GM21723 (cell line): ENCODE measurements at regions not wholly inside any gene's neighbourhood (a gene's known extent, or its start where the extent isn't known, plus 50 kb on each side); places are given as distances from the start of the nearest gene placed in this dataset.
"Not testable (repeated sequence)": the region's sequence is repeated elsewhere in the genome, so short reads cannot be mapped to it uniquely, and the experiment has no call there.

Experiments
- ATAC-seq: cut with Tn5 transposase; IDR thresholded peaks from one replicate; pipeline ENCODE4 v1.9.1; 2021; ENCODE audit warnings: mild to moderate bottlenecking, moderate library complexity; ENCODE audit not compliant: unreplicated experiment

DNA sequence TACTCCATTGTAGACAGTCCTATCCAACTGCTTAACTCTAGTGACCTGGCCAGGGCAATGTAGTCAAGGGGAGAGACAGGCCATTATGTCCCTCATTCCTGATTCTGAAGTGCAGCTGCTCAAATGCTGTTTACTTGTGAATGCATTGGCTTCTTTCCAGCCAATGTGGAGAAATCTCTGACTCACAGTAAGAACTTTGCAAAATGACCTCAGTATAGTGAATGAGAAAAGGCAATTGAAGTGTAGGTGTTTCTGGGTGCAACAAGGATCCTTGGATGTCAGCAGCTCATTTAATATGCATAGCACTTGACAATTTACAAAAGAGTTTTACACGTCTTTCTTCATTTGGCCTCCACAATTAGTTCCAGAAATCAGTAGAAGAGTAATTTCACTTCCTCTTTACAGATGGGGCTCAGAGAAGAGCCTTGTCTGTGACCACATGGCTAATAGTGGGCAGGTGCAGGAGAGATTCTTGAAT is 367.2 kb downstream of the OSTF1 start:
- peak; percentile 99 for ATAC-seq

DNA sequence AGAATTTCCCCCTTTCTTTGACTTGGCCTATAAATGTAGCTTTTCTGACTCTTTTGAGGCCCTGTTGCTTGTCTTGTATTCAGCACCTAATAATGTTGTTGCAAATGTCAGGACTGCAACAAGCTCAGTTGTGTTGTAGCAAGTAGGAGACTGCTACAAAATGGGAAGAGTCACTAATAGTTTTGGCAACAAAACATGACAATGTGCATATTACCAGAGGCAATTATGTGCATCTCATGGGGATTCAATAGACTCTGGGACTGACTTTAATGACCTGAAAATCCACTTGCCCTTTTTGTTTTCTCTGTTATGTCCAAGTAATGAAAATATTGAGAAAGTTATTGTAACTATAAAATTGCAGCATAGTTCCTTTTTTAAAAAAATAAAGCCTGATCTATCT is 368.4 kb downstream of the OSTF1 start:
- ATAC-seq, result no peak

DNA sequence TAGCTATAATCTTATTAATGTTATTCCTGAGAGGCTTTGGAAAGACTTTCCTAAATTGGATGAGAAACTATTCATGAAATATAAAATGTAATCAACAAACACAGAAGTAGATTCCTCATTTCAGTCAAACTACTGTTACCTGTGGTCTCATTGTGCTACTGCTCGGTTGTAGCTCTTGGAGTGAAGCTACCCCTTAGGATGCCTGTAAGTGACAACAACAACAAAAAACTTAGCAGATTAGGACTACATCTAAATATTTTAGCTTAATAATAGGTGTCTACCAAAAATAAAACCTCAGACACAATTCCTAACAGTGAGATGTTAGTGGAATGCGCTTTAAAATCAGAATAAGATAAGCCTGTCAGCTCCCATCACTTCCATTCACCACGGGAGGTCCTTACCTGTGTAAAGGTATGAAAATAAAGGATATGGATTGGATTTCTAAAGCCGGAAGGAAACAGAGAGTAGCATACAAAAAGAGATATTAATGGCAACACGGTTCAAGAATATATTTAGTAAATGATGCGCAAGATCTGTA is 369.2 kb downstream of the OSTF1 start:
- ATAC-seq, result no peak

DNA sequence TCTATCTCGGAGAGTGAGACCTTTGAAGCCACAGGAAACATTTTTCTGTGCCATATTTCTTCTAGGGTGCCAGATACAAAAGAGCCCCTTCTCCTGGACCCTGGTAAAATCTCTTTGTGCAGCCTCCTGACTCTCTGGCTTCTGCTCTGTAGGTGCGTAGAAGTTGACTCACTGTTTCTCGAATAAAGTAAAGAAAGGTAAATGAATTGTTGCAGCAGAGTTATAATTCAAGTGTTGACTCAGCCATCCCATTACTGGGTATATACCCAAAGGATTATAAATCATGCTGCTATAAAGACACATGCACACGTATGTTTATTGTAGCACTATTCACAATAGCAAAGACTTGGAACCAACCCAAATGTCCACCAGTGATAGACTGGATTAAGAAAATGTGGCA is 371.0 kb downstream of the OSTF1 start:
- not testable (repeated sequence) for ATAC-seq

DNA sequence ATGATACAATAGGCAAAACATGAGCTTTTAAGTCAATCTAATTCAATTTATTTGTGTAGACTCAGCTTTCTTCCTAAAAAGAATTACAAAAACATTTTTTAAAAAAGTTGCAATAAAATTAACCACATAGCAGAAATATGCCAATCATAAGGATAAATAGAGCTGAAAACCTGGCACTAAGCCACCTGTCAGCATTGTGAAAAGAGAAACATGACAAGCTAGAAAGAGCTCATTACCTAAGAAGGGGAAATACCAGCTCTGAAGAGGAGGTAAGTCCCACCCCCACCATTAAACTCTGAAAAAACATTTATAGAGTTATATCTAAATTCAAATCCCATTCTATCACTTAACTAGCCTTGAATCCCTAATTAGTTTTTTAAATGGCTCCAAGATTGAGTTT is 372.9 kb downstream of the OSTF1 start:
- ATAC-seq, result no peak

DNA sequence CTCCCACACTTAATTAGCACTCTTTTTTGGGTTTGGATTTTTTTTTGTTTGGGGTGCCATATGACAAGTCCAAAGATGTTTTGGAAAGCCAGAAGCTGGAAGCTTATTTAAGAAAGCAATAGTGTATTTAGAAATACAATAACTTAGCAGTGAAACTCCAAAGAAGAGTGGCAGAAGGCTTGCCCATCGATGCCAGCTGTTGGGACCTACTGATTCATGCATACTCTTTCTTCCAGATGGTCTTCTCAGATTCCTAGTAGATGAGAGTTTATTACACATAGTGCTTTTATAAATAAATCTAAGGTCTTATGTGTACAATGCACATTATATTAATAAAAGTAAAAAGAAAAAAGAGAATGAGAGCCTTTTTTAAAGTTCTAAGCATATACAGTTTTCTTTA is 374.6 kb downstream of the OSTF1 start:
- ATAC-seq, result no peak

DNA sequence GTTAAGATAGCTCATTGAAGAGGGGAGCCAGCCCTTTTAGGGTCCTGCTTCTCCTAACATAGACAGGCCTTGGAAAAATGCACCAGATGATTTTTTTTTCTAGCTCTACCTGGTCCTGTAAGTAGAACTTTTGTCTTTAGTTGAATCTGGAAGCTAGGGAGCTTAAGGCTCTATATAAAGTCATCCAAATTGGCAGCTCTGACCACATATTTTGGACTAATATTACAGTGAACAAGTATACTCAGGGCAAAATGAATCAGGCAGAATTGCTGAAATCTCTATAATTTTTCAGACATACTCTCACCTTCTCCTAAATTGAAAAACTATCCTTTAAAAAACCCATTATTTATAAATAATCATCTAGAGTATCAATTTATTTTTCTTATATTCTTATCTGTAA is 375.6 kb downstream of the OSTF1 start:
- no peak for ATAC-seq

DNA sequence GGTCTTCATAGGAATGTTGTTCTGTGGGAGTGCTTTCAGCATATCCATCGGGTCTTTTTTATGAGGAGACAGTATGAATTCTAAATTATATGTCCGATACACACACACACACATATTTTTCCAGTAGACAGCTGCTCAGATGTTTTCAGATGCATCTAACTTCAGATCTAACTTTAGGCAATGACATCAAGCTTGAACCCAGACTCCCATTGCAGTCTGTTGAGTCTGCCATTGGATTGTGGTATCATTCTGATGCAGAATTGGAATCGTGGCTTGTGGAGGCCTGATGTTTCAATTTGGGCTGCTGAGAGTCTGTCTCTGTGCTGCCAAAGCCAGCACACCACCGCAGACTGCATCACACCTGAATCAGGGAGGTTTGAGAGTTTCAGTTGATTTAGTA is 376.4 kb downstream of the OSTF1 start:
- no peak for ATAC-seq

DNA sequence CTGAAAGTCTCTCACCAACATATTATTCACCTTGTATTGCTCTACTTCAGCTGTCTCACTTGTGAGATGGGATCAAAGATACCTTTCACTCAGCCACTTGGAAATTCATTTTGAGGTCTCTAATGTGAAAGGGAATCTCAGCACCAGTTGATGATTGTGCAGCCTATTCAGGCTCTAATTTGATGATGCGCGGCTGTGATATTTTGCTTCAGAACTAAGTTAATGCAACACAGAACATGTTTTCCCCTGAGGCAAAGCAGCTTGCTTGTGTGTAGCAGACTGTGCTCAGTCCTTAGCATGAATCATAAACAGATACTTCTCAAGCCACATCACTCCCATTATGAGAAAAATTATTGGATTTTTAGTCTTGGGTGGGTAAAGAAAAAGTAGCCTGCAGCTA is 378.8 kb downstream of the OSTF1 start:
- no peak for ATAC-seq

DNA sequence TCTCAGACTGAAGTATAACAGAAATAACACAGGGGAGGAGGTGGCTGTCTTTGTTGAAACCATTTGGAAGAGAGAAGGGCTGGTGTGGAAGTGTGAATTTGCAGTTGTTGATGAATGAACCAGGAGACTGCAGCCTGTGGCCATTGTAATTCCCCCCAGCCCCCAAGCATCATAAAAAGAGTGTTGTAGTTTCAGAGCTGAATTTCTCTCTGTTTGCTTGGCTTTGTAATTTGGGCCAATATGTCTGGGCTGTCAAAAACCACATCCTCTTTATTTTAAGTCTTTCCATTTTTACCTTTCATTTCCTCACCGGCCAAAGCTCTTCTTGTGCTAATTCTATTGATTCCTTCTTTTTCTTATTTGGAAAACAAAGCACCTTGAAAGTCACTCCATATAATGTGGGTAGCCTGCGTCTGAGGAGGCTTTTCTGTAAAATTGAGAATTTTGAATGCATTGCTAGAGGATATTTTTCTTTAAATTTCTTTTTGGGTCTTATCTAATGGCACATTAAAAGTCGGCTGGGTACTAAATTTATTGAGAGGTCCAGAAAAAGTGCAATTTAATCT is 383.3 kb downstream of the OSTF1 start:
- ATAC-seq, result no peak

DNA sequence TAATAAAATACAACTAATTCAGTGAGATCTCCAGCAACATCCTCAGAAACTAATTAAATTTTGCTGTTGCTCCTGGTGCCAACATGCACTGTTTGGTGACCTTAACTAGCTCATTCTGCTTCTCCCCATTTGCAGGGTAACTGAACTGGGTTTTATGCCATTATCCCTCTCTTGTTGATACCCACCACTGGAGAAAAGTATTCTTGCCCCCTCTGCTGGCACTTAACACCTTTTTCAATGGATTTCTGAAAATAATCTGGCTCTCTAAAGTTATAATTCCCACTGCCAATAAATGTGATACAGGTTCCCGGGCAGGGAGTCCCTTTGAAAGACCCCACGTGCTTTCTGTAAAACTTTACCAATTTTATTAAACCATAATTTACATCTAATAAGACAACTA is 394.3 kb downstream of the OSTF1 start:
- ATAC-seq, result no peak

DNA sequence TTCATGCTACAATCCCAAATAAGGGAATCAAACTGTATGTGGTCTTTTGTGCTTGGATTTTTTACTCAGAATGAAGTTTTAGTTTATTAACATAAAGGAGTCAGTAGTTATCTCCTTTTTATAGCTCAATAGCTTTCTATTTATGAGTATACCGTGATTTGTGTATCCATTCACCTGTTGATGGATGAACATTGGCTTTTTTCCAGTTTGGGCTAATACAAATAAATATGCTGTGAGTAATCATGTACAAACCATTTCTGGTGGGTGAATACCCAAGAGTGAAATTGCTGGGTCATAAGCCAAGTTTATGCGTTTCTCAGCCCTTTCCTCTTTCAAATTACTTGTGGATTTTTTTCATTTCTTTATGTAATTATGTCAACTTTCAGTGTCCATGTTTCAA is 395.3 kb downstream of the OSTF1 start:
- ATAC-seq, result no peak

DNA sequence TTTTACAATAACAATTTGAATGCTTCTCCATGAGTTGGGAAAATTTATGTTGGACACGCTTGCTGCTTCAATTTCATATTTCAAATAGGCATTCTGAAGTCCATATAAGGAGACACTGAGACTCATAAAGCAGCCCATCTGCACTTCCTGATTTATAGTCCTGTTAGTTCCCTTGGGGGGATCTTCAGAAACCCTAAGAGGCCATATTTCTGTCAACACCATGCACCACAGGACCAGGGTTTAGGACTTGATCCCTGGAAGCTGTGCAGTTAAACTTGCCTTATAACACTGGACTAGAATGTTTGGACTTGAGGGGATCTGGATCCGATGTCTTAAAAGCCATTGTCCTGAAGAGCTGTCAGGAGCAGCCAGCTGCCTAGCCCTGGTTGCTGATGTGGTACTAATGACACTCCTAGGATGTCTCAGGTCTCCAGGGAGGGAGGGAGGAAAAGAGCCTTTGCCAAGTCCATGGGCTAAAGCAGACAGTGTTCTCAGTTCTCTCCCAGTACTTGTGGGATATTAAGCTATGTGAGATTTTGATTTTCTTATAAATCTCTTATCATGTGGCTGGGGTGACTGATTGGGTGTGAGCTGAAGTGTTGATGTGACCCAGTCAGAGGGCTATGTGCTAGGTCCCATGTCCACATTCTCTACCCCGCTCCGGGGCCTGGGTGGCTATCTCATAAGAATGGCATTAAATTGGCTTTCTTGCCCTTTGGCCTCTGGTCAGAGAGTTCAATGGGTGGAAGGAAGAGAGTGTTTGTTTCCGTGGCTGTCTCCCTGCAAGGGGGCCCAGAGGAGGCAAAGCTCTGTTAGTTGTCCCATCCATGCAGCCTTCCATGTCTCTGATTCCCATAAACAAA is 399.8 kb downstream of the OSTF1 start:
- ATAC-seq, result no peak

DNA sequence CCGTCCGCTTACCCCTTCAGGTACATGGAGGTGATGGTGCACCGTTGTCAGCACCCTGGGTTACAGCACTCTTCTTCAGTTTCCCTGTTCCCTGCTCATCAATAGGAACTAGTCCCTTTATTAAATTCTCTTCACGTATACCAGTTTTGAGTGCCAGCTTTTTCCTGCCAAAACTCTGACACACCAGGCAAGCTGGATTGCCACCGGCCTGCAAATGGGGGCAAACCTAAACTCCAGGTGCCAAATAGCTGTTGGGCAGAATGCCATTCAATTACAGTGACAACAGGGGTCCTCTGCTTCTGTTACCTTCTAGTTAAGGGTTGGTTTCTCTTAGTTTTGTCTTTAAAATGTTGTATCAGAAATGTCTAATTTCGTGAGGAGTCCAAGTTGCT is 400.4 kb downstream of the OSTF1 start:
- ATAC-seq, result no peak

DNA sequence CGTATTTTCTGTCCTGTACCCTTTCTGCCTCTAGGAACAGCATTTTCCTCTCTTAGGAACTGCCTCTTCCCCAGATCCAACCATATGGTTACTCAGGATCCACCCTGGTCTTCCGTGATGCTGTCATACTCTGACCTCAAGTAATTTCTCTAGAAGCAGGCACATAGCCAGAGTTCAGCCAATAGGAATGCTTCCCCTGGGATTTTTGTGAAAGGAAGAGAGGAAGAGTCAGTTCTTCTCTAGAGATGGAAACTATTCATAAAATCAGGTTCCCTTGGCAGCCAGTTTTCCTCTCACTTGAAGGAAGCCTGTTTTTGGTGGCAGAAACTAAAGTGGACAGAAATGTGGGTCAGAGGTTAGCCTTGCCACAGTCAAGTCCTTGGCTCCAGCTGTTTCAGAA is 400.1 kb upstream of the PCSK5 start:
- ATAC-seq, result no peak

DNA sequence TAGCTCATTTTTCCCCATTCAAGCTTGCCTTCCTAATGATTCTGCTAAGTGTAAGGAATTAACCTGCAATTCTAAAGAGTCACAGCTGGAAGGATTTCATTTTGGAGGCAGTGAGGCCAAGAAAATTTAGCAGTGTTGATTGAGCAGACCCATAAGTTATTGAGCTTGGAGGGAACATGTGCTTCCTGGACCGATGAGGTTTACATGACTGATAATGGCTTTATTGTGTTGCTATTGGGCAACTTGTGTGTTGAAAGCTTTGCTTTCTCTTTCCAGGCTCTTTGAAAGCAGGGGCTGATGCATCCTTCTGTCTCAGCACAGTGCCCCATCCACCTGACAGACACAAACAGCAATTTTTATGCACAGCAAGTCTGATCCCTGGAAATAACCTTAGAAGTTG is 398.9 kb upstream of the PCSK5 start:
- no peak for ATAC-seq

DNA sequence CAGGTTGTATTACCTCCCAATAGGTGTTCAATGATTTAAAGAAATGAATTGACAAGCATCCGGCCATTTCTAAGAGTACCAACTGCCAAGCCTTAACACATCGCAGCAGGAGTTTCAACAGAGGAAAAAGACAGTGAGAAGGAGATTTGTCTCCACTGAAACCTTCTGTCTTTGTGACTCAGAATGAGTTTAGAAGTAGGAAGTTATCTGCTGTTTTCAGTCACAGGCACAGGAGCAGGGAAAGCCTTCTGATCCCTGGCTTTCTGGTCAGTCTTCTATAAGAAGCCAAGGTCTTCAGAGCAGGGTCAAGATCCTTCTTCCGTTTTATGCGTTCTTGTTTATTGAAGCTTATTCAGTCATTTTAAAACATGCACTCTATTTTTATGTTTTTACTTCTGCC is 390.7 kb upstream of the PCSK5 start:
- ATAC-seq, result no peak

DNA sequence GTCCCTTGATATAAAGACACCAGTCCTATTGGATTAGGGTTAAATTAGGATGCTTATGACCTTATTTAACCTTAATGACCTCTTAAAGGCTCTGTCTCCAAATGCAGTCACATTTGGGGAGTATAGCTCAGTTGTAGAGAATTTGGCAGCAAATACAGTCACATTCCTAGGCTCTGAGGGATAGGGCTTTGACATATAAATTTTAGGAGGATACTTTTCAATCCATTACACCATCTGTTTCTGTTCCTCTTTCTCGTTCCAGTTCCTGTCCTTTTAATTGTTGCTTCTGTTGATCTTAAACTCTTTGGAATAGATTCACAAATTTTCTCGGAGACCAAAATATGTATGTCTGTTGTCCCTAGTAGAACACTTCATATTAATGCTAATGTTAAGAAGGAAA is 390.0 kb upstream of the PCSK5 start:
- no peak for ATAC-seq

DNA sequence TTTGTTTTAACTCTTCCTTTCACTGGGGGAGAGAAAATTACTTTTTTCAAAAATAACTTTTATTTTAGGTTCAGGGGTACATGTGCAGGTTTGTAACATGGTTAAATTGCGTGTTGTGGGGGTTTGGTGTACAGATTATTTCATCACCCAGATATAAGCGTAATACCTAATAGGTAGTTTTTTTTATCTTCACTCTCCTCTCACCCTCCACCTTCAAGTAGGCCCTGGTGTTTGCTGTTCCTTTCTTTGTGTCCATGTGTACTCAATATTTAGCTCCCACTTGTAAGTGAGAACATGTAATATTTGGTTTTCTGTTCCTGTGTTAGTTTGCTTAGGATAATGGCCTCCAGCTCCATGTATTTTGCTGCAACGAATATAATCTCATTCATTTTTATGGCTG is 389.5 kb upstream of the PCSK5 start:
- not testable (repeated sequence) for ATAC-seq

DNA sequence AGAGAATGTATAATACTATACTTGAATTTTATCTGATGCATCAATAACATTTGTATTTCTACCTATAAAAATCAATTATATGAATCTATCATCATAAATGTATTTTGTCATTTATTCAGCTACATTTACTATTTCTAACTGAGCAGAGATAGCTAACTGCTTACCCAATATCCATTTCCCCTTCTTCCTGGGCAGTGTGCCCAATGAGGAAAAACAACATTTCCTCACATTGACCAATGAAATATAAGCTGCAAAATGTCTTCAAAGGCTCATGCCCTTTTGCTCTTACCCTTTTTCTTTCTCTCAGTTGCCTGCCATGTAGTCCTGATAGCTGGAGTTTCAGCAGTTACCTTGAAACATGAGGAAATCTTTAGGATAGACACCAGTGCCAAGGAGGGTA is 385.8 kb upstream of the PCSK5 start:
- ATAC-seq, result no peak

DNA sequence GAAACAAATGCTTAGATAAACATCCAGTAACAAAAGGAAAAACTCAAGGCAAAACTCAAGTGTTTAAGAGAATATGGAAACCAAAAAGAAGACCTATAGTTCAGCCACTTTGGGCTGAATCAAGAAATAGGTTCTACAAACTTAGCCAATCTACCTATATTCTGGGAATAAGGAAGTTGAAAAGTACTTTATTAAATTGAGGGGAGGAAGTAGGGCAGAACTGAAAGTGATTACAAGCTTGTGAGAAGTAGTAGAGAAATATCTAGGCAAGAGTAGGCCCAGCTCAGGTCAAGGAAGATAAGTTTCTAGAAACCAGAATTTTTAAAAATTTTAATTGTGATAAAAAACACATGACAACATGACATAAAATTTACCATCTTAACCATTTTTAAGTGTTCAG is 384.8 kb upstream of the PCSK5 start:
- no peak for ATAC-seq

DNA sequence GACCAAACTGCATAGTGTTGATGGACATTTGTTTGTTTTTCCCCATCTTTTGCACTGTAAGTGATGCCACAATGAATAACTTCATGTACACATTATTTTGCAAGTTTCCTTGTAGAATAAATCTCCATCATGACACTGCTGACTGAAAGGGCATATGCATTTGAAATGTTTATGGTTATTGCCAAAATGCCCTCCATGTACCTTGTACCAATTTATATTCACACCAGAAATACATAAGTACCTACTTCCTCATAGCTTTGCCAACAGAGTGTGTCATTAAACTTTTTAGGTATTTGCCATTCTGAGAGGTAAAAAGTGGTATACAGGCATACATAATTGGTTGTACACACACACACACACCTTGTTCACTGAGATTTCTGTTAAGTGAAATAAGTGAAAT is 361.0 kb upstream of the PCSK5 start:
- no peak for ATAC-seq
